Medulla oblongata (tissue), 1 donor: ENCODE measurements at regions not wholly inside any gene's neighbourhood (a gene's known extent, or its start where the extent isn't known, plus 50 kb on each side); places are given as distances from the start of the nearest gene placed in this dataset.
"Not testable (repeated sequence)": the region's sequence is repeated elsewhere in the genome, so short reads cannot be mapped to it uniquely, and the experiment has no call there.

Experiments used
- DNase-seq: peaks from one replicate; pipeline ENCODE4 v3.0.0-alpha.2; 2015; ENCODE audit errors: extremely low spot score

DNA sequence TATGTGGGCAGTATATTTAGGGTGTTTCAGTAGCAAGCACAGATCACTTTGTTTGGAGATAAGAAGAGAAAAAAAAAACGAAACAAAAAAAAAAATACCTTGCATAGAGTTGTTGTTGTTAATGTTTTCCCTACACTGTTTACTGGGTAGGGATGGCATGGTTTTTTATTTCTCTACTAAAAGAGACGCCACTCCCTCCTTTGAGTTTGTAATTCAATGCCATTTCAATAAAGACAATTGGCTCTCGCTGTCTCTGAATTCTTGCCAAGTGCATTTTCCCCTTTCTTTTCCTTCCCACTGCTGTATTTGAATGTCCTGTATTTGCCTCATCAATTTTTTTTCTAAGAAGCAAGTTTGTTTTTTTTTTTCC, 213.9 kb upstream of the UBASH3B start:
- peak; percentile 68 for DNase-seq

DNA sequence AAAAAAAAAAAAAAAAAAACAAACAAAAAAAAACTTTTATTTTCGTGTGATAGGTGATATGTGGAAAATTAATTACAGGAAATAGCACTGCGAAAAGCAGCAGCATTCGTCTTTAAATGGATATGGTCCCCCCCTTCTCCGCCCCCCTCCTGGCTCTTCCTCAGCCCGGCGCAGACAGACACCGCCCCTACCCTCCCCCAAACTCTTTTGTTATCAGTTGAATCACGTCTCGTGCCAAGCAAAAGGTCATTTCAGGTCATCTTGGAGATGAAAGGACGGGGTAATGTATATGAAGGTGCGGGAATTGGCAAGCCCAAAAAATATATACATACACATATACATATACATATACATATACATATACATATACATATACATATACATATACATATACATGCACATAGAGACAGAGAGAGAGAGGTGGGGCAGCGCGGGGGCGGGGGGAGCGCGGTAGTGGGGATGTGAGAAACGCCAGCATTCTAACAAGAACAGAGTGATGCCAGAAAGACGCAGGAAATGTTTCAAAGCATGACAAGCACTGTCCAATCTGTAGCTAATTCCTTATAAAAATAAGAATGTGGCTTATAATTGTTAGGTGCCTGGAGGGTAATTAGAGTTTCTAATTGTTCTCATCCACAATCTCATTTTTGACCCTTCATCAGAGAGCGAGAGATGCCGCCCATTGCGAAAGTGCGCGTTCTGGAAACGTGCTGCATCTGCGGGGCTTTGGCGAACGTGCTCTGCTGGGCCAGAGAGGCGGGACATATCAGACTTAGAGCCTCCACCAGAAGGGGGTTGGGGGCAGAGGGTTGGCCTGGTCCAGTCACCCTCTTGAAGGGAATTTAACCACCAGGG, 214.5 kb upstream of the UBASH3B start:
- DNase-seq = peak; percentile 70

DNA sequence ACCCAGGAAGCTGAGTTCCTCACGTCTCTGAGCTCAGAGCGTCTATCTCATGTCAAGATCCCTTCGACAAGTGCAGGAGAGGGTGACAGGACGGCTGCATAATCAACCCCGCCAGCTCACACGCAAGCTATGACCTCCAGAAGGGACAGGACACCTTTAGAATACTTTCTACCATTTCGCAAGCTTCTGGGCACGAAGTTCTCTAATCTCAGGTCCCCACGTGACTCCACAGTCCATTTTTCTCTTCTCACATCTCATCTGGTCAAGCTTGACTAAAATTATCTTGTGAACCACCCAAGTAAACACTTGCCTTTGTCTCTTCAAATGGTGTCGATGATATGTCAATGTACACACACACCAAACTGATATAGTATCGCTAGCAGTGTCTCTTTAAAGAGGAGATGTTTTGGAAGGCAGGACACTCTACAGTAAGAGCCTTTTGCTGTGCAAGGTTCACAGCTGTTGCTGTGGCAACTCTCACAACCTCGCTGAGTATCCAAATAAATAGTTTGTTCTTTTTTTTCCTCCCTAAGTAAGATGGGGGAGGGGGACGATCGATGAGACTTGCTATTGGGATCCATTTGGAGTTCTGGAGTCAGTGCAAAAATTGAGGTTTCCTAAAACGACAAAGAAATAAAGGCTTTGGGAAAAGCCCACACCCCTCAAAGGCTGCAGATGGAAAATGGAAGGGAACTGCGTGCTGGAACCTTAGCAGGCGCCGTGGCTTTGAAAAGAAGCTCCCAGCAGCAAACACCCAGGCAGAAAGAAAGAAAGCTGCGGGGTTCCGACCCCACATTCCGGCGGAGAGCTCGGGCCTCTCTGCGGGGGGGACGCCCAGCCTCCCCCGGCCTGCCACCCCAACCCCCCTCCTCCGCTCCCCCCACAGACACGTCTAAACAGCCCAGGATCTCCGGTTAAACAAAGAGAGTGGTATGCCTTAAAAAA, 215.4 kb upstream of the UBASH3B start:
- DNase-seq = peak; percentile 67

DNA sequence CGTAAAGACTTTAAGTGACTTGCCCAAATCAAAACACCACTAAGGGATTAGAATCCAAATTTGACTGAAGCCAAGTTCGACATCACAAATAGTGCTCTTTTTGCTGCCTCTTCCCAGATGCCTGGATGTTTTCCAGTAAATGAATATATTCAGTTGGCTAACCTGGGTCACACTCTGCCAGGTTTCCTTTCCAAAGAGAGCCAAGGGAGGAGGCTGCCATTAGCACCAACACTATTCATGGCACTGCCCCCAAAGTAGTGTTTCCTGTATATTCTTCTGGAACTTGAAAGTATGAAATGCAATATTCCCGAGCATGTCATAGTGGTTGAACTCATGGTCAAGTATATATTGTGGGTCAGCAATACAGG, 219.3 kb upstream of the UBASH3B start:
- DNase-seq = peak; percentile 47

DNA sequence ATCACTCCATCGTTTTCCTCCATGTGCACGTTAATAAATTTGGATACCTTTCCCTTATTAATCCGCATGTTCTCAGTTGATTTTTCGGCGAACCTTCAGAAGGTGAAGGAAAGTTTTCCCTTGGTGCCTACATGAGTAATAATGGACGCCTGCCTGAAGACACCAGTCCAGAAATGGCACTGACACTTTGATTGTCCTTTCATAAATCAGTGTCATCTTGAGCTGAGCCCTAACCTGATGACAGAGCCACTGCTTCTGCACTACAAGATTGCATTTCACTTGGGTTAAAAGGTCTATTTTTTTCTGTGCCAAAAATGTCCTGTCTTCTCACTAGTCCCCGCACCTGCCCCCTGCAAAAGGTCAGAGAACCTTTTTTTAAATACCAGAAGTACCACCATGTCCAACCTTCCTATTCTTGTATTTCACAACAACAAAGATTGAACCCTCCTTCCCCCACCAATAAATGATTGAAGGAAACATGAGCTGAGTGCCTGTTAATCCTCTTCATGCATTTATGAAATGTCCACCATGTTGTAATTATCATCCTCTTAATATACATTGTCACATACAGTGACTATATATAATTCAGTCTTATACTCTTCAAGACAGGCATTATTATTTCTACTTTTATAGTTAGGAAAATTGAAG, 219.9 kb upstream of the UBASH3B start:
- no peak for DNase-seq

DNA sequence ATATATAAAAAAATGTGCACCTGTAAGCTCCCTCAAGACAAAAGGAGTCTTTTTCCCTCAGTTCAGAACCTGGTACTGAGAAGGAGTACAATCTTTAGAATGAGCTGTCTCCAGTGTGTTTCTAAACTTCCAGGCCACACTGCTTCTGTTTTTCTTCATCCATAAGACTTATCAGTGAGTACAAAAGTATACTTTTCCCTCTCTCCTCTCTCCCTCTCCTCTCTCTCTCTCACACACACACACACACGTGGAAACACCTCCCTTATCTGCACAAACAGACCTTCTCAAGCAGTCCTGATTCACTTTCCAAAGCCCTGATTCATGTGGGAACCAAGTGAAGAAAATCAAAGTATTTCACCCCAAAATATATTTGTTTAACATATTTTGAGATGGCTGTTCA, 220.7 kb upstream of the UBASH3B start:
- no peak for DNase-seq

DNA sequence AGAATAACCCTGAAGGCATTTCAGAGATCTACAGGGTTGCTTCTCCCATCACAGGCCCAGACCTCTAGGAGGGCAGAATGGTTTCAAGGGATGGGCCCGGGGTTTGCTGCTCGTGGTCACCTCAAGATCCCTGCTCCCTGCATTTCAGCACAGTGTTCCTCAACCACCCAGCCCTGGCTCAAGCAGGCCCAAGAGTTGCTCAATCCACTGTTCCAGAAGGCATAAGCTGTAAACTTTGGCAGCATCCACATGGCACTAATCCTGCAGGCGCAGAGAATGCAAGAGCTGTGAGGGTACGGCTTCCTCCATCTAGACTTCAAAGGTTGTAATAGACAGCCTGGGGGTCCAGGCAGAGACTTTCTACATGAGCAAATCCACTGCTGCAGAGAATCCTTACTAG, 225.0 kb upstream of the UBASH3B start:
- DNase-seq = no peak

DNA sequence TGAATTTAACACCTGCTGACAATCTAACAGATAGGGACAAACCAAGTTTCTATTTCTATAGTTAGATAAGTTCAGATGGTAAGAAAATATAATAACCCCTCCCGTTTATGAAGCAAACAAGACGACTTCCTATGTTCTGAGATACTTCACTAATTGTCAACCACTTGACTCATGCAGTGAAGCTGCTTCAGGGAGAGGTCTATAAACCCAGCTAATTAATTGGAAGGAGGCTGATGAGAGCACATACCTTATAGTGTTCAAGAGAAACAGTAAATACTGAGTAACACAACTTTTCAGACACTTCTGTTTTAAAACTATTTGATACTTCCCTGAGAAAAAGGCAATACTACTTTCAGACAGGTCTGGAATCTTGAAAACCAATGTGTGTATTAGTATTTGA, 229.4 kb upstream of the UBASH3B start:
- DNase-seq = no peak

DNA sequence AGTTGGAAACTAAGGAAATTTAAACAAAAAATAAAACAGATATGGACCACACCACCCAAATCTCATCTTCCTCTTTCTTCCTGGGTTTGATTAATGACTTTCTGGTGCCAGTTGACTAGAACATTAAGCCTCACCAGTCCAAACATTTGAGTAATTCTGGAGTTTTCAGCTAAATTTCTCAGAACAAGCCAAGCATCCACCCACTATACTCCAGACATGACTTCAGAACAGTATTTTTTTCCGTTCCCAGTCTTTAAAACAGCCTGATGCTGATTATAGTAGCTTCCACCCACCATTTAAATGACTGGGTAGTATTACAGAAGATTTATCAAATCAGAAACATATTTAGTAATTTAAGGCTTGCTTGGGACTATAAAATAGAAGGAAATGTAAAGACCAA, 230.9 kb upstream of the UBASH3B start:
- DNase-seq = no peak

DNA sequence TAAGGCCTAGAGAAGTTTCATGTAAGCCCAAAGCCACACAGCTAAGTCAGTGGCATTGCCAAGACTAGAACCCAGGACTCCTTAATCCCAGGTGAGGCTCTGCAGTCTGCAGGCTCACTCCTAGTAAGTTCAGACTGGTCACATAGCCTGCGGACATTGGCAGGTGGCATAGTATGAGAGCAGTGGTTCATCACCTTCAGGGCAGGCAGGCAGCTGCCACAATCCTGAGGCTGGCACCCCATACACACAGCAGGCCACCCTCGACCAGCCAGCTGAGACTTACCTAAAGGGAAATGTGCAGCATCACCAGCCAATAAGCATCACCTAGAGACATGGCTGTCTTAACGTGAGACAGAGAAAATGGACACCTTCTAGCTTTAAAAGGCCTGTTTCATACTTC, 231.6 kb upstream of the UBASH3B start:
- DNase-seq = no peak

DNA sequence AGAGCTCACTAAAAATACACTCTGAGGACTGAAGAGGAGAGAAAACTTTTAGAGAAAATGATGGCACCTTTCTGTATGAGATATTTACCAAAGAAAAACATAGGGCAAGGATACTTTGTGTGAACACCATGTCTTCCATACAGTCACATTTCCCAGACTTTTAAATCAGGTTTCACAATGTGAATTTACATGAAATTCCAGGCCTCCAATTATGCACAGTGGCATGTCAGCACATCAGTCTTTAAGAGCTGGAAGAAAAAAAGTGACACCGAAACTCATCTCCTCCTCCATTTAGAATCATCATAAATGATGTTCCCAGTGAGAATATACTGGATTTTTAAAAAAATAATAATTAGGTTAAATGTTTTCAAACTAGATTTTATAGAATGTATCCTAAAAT, 232.2 kb upstream of the UBASH3B start:
- no peak for DNase-seq

DNA sequence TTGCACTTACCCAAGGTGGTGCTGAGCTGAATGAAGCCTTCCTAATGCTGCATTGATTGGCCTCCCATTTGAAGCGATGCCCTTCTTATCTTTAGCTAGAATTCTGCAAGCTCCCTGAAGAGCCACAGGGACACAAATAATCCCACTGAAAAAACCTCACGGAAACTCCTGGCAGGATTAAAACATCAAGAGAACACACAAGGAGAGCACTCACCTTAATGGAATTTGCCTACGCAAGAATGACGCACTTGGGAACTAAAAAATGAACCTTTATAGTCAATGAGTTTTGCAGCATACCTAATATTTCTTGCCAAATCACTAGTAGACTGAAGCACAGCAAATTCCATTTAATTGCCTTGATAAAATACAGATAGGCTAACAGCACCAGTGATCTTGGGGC, 232.8 kb upstream of the UBASH3B start:
- DNase-seq = no peak

DNA sequence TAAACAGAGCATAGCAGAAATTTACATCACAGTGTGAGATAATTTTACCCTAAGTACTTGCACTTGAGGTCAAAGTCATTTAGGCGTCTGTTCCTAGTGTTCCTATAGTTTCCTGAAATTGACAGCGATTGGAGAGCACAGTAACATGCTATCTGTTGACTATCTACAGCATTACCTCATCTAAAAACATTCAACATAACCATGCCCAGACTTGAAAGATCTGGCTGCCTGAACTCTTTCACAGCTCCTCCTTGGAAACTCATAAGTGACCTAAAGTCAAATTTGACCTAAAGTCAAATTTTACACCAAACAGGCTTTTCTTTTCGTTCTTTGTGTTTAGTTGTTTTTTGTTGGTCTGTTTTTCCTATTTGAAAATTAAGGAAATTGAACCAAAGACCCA, 233.8 kb upstream of the UBASH3B start:
- DNase-seq = no peak

DNA sequence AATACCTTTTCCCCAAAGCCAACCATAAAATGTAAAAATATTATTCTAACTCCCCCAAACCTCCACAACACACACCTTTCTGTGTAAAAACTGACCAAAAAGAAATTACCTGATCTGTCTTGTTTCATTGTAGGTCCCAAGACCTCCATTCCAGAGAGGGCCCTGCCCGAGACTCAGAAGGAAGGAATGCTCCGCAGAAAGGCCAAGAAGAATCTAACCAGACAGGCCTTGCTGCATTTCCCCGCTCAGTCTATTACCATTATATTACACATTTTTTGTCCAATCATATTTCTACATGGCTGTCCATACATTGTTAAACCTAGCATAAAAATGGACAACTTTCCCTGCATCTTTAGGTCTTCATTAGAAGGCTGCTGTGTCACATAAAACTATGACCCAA, 237.5 kb upstream of the UBASH3B start:
- no peak for DNase-seq

DNA sequence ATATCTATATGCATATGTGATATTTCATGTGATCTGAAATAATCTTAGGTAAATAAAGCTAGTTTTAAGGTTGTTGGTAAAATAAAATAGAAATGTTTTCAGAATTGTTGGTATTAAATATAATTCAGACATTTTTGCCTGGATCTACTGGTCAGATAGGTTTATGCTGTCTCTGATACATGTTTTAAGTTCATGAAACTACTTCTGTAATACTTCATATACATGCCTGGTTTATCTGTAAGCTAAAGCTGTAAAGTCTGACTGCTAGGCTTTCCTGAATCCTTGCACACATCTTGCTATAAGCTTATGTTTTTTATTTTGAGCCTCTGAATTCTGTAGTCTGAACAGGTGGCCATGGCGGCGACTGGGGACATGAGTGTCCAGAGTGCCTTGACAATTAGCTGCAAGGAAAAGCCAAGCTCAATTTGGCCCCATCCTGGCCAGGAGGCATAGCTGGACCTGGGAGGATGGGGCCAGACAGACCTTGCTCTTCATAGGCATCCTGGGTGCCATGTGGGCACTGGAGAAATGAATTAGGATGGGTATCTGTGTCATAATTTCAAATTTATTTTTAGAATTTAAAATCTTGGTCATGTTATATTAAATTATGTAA, 241.0 kb upstream of the UBASH3B start:
- DNase-seq = no peak

DNA sequence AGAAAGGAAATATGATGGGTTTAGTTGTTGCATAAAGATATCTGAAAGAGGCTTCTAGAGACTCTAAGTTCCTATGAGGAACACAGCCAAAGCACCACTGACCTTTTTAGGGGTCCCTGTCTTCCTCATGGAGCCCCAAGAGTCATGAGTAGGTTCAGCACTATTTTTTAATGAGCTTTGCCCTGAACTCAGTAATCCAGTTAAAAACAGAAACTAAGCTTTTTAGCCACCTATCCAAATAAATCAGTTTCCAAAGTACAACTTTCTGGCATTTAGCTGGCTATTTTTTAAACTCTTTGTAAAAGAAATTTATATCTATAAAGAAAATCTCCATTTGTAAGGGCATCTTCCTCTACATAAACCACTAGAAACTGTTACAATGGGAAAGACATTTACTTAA, 241.8 kb upstream of the UBASH3B start:
- DNase-seq = no peak

DNA sequence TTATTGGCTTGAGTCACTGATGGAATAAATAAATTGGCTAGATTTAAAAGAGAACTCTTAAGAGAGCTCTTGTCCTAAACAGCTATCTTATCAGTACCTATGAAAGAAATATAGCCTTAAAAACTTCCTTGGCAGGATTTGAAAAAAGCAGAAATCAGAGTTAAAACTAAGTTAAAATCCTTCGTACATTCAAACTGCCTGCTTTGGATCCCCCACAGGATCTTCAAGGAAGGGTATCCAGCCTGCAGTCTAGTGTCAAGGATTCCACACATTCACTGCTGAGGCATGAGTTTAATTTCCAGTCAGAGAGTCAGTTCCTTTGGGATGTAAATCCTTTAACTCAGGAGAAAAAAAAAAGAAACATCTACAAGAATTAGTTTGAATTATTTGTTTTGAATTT, 242.9 kb upstream of the UBASH3B start:
- no peak for DNase-seq

DNA sequence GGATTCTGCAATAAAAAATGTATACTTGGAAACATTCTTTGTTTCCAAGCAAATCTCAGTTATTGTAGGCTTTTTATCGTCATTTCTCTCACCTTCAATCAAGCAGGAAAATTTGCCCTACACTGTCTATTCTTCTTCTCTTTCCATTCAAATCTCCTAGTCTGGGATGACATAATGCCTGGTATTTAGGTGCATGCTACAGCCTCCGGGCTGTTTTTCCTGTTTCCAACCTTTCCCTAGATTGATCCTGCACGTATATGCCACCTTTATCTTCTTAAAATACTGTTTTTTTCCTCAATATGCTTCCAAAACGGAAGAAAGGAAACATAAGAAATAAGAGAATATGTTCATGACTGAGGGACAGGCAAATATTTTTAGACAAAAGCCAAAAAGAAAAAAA, 249.1 kb upstream of the UBASH3B start:
- no peak for DNase-seq

DNA sequence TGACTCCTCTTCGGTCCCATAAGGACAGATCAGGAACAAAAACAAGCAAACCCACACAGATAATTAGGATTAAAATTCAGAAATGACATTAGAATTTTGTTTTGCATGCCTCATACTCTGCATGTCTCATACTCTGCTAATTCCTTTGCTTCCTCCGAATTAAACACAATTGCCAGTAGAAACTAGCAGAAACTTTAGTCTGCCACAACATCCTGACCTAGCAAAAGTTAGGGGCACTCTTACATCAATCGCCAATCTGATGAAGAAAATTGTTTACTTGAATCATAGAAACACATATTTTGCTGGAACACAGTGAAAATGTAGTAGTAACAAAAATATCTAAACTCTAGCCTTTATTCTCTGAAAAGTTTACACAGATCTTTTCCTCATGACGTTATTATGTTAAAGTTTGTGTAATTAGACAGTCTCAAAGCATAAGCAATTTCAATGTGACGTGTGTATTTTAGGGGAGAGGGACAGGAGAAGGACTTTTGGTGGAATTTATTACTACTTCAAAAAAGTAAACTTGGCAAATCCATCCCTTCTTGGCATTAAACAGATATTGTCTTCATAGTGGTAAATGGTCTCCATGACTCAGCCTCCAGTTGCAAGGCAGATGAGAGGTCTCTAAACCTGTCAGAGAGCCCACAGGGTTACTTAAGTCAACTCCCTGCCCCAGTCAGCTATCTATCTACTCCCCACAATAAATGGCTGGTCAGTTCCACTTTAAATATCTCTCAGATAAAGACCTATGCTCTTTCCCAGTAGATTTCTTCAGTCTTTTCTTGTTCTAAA, 249.8 kb upstream of the UBASH3B start:
- DNase-seq = no peak

DNA sequence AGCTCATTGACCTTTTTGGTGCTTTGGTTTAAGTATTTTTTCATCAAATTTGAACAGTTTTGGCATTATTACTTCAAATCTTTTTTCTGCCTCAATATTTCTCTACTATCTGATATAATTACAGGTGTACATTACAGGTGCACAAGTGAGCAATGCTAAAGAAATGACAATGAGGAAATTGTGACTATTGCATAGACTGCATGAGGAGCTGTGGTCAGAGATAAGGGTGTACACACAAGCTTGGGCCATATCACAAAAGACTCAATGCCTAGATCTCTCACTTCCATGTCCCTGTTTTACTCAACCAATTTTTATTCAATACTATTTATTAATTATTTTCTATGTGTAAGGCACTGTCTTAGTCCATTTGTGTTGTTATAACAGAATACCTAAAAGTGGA, 251.0 kb upstream of the UBASH3B start:
- no peak for DNase-seq

DNA sequence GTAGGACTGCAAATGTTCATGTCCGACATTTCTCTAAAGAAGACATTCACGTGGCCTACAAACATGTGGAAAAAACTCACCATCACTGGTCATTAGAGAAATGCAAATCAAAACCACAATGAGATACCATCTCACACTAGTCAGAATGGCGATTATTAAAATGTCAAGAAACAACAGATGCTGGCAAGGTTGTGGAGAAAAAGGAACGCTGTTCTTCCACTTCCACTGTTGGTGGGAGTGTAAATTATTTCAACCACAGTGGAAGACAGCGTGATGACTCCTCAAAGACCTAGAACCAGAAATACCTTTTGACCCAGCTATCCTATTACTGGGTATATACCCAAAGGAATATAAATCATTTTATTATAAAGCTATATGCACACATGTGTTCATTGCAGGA, 253.9 kb upstream of the UBASH3B start:
- DNase-seq = not testable (repeated sequence)
